ENCODE measurements at regions not wholly inside any gene's neighbourhood (a gene's known extent, or its start where the extent isn't known, plus 50 kb on each side); places are given as distances from the start of the nearest gene placed in this dataset.

DNA sequence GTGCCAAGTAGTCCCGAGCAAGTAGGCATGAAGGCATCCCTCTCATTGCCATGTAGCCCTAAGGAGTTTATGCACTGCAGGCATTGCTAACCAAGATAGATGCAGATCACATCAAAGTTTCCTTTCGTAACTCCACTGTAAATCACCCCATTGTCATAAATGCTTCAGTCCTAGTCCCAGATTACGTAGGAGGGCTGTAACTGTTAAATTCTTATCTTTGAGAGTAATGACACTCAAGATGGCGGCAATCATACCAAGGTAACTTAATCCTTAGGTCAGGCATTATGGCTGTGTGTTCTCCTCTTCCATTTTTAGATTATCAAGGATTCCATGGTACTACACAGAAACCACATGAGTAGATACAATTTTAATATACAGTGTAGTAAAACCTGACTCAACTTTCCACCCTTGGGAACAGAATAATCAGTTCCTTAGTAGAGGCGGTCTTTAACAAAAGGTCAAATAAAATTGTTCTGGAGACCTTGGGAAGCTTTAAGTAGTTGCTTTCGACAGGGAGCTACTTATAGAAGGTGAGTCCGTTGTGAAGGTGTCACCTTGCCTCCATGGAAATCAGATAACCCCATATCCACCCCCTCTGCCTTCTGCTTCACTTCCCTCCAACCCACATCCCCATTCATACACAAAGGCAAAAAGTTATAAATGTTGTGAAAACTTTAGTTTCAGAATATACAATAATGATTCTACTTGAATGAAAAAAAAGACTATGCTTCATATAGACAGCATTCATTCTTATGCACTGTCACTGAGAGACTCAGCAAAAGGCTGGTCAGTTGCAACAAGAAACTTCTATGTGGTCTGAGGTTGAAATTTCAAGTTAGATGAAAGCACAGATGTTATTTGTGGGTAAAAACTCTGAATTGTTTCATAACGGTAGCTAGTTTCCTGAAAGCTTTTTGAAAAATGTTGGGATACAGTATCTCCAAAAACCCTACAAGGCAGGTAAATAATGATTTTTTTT, 64.8 kb upstream of the GALNT5 start:
- DNase-seq = no peak

DNA sequence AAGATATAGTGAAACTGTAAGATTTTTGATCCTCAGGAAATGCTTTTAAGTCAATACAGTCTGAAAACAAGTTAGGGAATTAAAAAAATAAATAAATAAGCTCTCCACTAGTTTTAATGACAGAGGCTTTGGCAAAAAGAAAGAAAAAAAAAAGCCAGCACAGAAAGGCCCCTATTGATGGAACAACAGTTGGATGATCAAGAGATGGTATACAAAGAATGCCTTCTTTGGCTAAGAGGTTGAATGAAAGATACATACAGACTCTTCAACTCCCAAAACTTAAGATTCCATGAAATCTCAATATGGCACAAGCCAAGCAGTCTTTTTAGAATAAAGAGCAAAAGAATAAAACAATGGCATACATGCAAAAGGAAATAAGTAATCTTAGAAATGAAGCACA, 64.0 kb upstream of the GALNT5 start:
- DNase-seq = no peak

DNA sequence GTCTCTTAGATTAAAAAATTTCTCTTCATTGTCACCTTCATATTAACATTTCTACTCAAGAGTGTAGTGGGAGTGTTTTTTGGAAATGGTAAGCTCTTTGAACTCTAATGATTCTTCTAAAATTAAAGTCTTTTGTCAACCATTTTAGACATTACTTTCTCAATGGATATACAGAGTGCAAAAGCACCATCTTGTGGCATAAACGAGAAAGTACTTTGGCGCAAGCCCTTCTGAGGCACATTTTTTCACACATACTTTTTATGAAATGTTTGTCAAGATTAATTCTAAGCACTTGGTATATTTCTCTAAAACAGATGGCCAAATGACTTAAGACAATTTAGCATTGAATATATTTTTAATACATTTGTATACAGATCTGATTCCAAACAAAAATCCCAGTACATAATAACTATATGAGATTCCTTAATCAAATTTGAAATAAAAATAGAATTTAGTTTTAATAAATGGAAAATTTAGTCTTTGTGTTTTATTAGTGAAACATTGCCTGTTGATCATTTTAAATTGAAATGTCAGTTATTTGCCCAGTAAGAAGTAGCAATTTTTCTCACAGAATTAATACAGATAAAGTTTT, 63.3 kb upstream of the GALNT5 start:
- peak; percentile 42 for DNase-seq

DNA sequence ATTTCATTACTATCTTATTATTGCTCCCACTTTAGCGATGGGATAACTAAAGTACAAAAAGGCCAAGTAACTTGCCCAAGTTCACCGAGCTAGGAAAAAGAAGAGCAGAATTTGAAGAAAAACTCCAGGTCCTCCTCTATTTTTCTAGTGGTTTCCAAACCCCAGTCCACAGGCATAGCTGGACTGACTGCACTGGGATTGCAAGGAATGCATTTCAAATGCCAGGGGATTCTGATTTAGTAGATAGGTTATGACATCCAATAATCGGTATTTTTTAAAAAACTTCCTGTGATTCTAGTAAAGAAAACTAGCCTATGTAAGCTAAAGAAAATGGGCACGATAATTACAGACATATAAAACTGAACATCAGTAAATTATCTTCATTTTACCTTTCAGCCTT, 62.7 kb upstream of the GALNT5 start:
- no peak for DNase-seq

DNA sequence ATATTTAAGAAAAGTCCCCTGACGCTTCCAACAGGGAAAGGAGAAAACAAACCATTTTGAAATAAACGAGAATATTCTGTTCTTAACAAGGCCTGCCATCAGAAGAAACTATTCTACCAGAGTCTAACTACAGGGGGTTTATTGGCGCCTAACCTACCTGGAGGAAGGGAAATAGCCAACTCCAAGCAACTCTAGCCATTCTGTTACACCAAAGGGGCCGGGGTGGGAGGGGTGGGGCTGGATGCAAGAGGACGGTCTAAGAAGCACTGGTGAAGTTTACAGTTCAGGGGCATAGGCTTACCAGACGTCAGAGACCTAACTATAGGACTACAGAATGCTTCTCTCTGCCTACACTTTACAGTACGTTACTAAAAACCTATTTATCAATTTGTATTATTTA, 60.5 kb upstream of the GALNT5 start:
- no peak for DNase-seq

DNA sequence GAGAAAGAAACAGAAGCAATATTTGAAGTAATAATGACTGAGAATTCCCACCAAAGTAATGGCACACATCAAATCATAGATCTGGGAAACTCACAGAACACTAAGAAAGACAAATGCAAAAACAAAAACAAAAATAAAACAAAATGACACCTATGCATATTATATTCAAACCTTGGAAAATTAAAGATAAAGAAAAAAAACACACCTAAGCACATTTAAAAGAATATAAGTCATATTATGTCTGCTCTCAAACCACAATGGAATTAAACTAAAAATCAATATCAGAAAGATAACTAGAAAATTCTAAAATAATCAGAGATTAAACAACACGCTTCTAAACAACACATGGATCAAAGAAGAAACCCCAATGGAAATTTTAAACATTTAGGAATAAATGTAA, 59.7 kb upstream of the GALNT5 start:
- DNase-seq = no peak

DNA sequence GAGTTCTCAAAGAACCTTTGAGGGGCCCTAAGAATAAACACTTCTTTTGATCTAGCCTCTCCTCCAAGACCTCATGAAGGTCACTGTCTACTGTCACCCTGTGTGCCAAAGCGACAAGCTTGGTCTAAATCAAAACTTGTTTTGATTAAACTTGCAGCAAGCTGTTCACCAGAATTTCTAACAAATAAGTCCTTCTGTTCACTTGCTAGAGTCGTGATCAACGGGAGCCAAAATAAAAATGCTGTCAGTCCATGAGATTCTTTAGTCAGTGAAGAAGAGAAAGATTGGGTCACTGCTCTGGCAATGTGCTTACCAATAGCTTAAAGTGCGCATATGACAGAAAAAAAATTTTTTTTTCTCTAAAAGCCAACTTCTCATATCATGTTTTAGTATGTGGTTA, 53.9 kb upstream of the GALNT5 start:
- DNase-seq = no peak

DNA sequence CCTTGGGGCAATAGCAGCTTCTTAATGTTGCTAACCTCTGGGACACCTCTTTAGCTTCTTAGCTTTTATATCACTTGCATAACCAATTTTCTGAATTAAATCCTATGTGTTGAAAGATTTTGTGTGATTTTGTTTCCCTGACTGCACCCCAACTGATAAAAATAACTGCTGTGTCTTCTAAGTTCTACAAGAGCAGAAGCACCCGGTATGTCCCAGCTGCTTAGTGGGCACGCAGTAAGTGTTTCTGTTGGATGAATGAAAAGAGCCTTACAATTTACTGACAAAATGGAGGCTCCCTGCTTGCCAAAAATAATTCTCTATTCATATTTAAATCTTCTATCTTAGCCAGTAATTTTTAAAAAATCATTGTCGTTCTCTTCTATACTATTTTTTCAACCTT, 53.1 kb upstream of the GALNT5 start:
- DNase-seq = no peak

DNA sequence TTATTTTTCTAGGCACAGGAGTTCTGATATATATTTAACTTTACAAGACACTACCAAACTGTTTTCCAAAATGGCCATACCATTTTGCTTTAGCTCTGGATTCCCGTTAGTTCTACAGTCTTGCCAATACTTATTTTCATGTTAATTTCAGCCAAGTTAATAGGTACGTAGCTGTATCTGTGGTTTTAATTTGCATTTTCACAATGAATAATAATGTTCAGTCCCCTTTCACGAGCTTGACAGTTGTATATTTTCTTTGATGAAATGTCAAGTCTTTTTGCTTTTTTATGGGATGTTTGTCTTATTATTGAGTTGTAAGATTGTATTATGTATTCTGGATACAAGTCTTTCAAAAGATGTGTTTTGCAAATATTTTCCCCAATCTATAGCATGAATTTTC, 50.6 kb upstream of the GALNT5 start:
- DNase-seq = no peak
